IPS-NIHi11 (cell line): ENCODE measurements at regions not wholly inside any gene's neighbourhood (a gene's known extent, or its start where the extent isn't known, plus 50 kb on each side); places are given as distances from the start of the nearest gene placed in this dataset.

Source experiments
- DNase-seq: peaks from one replicate; pipeline ENCODE4 v3.0.0; 2012; ENCODE audit warnings: mixed read lengths, low spot score

DNA sequence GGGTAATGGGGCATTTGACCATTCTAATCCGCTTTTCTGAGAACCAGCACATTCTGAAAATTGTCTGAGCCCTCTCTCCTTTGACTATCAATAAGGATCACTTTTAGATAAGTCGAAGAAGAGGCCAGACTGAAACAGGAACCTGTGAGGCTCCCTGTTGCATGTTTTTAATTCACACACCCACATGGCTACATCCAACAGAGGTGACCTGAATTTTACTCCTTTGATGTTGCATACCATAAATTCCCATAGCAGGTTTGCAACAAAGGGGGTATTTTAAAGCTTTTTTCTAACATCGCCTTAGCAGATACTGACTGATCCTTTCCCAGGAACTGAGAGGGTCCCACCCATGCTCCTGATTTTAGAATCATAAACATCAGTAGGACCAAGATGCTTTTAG, 450.8 kb downstream of the USP25 start:
- DNase-seq, result no peak

DNA sequence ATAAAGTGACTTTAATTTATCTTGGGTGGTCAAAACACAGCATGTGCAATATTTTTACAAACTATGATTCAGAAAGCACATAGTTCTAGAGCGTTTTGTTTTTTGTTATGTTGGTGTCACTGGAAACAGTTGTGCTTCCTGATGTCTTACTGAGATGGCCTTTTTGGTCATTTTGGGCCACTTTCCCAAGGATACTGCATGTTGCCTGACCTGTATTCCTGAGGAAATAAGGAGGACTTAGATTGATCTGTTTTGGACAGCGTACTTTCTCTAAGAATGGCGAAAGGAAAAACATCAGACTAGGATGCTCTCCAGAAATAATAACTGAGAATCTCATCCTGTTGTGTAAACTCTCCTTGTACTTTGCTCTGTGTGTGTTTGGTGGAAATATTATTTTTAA, 451.2 kb downstream of the USP25 start:
- DNase-seq, result no peak

DNA sequence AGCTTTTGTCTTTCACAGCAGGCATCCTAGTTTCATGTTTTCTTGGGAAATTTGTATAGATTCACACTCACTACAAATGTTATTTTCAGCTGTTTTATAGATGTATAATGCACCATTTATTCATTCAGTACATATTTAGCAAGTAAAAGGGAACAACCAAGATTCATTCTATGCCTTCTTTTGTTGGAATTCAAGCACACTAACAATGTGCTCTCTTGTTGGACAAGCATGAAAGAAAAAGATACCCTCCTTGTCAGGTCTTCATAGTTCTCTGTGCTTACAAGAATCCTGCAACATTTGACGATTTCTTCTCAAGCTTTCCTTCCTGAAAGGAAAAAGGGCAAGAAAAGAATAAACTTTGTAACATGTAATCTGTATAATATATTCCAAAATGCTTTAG, 456.0 kb downstream of the USP25 start:
- no peak for DNase-seq

DNA sequence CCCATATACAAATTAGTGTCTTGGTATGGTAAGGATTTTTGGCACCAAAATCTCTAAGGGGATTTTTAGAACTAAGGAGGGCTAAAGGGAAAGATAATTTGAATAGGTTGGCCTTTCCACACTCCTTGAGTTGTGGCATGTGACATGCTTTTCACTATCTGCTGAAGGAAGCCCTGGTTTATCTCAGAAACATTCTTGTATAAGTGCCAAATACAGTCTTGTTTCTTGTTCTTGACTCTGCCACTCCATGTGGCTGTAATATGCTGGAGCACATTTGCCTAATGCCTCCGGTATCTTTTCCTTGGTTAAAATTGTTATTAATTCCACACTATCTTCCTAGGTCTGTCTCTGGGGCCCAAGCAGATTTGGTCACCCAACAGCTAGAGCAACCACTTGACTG, 457.0 kb downstream of the USP25 start:
- no peak for DNase-seq

DNA sequence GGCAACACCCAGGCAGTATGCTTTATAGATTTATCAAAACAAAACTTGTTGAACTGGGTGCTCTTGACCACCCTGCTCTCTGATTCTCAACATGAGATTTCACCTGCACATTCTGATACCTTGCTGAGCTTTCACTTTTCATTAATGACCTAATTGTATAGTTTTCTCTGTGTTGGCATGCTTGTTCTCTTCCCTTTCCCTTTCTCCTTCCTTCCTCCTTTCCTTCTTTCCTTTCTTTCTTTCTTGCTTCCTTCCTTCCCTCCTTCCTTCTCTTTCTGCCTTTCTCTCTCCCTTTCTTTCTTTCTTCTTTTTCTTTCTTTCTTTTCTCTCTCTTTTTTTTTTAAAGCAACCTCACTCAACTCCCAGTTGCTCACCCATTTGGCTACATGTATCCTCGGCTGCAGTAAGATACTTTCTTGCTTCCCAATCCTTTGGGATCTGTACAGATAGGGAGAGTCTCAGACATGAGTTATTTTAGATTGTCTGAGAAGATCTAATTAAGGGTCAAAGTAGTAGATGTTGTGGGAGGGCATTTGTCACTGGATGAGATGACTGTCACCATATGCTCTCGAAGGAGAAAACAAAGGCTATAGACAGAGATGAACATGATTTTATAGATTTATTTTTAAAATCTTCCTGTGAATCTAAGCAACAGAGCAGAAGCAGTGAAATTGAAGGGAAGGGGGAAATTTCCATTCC, 458.0 kb downstream of the USP25 start:
- DNase-seq, result no peak

DNA sequence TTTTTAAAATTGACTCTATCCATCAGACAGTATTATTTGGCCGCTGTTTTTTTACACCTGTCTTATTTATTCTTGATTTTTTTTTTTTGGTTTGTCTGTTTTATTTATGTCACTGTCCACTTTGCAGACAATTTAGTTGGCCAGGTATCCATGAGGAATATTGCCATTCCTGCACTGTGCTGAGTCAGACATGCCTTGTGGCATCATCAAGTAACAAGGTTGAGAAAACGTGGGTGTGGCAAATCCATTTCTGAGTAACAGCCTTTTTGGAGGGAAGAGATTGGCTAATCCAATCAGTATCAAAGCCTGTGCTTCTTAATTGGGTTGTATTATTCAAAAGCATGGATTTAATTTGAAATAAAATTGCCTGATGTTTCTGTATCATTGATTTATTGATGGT, 463.1 kb downstream of the USP25 start:
- DNase-seq, result no peak

DNA sequence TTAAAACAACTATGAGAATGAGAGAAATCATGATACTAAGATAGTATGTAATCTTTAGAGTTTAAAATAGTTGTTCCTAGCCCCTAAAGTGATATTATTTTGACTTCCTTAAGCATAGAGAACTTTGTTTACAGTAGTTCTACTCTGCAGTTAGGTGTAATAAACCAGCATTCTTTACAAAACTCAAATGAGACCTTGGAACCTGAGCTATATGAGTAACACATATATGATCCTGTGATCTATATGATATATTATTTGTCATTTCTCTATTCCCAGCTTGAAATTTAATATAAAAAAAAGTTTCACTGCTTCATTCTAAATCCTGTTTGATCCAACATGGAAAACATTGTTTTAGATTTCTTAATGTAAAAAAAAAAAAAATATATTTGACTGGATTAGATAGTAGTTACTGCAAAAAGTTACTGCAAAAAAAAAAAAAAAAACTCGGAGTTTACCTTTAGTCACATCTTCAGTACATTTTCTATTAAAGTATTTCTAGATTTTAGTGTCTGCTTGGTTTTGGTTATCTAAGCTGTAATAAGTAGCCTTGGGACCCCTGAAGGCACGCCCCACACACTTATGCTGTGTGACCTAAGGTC, 463.8 kb downstream of the USP25 start:
- no peak for DNase-seq

DNA sequence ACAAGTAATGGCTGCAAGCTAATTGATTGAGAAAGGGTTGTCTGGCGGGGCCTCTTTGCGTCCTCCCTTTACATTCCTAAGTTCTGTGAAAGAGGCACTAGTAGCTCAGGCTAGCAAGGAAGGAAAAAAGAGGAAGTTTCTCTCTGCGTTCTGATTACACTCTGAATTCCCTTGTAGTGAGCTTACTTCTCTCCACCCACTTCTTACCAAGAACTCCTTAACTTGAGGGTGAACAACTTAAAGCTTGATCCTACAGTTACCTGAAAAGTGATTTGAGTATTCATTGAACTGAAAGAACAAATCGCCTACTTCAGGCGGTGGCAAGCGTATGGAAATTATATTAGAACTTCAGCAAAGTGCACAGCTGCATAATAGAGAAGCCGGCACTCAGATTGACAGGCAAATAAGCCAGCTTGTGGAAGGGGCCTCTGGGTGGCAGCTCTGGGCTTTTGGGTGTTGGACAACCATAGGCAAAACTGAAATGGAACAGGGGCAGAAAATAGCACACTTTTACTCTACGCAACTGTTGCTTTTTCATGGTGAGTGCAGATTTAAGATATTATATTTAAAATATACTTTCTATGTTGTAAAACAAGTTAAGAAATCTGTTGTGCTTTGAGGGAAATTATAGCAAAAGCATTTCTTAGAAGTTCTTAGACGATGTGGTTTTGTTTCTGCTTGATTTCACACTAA, 464.5 kb downstream of the USP25 start:
- DNase-seq, result peak; percentile 57

DNA sequence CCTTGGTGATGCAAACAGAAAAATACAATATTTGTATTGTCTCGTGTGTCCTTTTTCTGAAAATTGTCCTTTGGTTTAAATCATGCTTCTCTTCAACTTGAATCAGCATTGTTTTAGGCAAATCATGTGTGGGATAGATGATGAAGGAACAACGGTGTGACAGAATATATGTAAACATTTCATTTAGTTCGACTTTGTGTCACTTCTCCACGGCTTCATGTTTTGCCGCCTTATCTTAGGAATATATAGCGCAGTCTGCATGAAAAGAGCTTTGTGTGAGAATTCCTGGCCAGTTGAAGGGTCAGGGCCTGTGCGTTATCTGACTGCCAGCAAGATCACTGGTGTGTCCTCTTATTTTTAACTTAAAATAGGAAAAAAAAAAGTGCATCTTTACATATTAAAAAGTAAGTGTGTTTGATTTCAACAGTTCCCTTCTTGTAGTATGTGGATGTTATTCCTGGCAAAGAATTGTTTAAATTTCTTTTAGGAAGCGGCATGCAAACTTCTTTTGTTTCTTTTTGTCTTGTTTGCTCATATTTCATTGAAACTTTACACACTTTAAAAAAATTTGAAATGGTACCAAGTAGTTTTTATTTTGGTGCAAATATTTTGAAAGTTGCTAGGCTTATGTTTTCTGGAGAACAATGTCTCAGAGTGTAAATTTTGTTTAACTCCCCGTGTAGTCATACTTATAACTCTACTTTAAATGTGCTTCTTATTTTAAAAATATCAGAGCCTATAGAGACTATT, 465.2 kb downstream of the USP25 start:
- no peak for DNase-seq

DNA sequence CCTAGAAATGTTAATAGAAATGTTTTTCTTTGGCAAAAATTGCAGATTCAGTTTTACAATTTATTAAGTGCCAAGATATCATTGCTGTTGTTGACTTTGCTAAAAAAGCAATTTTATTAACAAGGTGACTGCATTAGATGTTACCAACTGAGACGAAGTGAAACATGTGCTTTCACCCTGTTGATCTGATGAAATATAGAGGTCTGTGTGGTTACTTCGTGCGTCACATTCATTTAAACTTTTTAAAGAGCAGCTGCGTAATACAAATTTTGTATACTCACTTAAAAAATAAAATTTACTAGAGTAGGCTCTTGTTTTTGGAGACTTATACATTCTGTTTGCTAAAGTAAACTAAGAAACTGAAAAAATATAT, 465.7 kb downstream of the USP25 start:
- no peak for DNase-seq

DNA sequence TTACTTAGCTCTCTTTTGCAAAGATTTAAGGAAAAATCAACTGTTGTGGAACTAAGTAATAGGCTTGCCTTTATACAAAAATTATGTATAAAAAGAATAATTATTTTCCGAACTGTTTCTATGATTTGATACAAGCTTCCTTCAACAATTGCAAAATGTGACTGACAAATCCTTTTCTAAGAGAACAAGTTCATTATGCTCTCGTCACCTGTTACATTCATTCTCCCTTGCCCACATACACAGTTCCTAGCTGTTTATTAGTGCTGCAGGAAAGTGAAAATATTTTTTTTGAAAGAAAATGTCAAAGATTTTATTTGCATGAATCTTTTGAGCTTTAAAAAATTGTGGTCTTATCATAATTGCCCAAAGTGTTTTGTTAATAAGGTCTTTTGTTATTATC, 466.2 kb downstream of the USP25 start:
- DNase-seq, result no peak

DNA sequence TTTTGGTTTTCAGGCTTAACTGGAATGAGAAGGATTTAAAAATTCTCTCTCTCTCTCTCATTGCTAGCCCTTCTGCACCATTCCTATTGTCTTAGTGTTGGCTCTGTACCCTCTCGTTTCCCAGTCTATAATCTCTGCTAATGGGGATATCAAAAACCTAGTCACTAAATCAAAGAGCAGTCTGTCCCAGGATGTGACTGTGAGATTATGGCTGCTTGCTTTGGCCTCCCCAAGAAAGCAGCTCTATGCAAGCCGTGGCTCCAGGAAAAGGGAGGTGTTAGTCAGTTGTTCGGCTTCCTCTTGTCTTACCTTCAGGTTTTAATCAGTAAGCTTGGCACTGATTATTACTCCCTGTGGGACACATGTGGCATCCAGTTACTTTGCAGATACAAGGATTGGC, 468.8 kb downstream of the USP25 start:
- no peak for DNase-seq

DNA sequence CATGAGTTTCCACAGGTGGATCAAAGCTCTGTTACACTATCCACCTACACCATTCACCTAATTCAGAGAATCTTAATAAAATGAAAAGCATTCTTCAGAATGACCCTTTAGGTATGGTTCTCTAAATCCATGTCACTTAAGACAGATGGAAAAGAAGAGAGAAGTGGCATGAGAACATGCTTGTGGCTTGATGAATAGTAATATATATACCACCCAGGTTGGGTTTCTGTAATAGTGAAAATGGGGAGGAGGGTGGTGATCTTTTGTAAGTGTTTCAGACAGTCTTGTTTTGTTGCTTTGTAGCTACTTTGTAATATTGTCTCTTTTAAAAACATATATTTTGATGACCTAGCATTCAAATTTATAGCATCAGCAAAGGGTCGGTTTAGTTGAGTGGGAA, 469.8 kb downstream of the USP25 start:
- DNase-seq, result no peak

DNA sequence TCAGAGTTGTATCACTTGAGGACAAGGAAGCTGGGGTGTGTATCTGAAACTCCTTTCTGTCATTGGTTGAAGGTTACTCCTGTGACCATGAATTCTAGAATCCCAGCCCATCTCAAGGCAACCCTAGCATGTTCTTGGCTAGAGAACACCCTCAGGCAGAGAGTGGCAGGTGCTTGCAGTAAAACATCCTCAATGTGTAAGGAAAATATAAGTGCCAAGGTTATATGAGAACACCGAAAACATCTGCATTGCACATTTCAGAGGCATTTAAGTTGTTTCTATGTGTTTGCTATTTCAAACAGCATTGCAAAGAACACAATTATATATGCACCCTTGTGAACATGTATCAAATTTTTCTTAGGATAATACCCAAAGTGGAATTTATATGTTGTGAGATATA, 471.9 kb downstream of the USP25 start:
- DNase-seq, result no peak

DNA sequence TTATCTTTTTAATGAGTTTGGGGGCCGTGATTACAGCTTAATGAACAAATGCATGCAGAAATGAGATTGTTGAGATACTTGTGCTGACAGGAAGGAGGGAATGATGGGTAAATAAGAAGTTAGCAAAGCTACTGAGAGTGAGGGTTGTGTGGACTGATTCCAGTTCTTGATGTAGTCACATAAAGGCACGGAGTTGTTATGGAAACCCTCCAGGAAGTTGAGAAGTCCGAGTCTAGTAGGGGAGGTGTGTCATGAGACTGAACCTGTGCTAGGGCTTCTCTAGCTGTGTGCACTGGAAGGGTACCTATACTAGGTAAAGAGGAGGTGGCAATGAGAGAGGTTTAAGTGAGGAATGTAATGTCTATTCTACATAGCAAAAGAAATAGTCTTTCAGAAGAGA, 475.7 kb downstream of the USP25 start:
- no peak for DNase-seq

DNA sequence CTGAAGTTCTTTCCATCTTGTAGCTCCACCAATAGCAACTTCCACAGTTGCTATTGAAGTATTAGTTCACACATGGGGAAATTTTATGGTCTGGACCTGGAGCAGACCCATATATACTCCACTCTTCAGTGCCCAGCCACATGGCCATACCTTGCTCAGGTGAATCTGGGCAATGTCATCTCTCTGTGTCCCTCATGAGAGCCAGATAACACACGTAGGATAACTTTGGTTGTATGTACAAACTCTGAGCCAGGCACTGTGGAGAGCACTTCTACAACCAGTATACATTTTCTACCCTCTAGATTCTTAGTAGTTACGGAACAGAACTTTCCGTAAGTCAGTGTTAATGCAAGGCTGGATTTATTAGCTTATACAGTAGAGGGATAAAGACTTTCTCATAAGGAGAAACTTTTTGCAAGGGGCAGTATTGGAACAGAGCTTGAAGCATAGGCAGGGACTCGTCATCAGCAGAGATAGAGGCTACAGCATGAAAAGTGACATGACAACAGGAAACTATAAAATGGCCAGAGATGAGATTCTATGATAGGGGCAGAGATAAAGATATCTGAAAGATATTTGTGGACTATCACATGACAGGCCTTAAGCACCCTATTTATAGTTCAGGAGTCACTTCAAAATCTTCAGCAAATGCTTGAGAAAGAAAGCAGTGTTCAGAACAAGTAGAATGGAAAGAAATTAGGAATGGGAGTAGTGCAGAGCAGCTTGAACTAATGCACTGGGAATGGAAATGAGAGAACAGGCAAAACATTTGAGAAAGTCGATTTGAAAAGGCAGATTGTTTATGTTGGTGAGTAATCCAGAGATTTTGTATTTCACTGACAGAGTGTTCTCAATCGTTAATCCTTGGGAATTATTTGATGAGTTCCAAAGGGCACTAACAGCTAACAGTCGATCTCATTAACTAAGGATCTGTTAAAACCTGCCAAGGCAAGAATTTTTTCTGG, 481.8 kb downstream of the USP25 start:
- DNase-seq, result no peak

DNA sequence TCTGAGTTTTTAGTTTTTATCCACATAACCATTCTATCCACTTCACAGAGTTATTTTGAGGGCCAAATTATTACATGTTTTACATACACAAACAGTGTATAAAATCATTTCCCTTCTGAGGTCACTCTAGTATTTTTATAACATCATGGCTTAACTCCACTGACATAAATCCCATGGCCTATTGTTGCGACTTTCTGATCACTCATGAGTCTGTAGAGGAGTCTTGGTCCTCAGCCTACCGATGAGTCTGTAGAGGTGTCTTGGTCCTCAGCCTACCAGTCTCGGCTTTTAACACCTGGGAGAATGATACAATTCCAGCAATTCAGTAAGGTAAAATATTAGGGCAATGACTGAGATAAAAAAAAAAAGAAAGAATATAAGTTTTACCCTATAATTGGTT, 483.7 kb downstream of the USP25 start:
- no peak for DNase-seq

DNA sequence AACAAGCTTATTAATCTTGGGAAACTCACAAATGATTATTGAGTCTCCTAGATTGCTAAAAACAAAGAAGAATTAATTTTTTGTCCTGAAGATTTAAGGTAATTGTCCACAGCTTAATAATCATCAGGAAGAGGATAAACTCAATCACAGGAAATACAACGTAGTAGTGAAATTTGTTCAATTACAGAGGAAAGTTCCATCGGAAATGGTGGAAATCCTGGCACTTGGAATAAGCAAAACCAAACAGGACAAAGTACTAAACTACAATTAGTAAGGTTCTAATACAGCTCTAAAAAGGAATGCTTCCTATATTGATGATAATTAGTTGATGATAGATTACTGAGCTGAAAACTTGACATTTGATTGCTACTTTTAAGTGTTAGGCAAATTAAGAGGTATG, 485.4 kb downstream of the USP25 start:
- no peak for DNase-seq

DNA sequence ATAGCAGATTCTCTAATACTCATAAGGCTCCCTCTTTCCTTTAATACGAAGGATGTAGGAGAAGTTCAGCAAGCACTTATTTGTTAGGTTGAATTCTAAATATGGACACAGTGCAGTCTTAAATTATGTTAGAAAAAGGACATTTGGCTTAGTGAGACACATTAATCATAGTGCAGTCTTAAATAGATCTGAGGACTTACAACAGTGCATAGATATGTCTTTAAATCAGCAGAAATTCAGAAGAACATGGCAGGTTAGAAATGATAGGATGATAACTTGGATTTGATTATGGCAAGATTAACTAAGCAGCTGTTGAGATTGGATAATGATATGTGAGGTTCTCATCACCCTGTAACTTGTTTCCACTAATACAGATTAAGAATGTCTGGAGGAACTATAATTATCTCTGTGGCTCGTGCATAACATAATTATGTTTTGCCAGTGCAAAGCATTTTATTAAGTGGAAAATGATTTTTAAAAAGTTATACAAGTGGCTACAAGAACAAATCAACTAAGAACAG, 485.9 kb downstream of the USP25 start:
- no peak for DNase-seq

DNA sequence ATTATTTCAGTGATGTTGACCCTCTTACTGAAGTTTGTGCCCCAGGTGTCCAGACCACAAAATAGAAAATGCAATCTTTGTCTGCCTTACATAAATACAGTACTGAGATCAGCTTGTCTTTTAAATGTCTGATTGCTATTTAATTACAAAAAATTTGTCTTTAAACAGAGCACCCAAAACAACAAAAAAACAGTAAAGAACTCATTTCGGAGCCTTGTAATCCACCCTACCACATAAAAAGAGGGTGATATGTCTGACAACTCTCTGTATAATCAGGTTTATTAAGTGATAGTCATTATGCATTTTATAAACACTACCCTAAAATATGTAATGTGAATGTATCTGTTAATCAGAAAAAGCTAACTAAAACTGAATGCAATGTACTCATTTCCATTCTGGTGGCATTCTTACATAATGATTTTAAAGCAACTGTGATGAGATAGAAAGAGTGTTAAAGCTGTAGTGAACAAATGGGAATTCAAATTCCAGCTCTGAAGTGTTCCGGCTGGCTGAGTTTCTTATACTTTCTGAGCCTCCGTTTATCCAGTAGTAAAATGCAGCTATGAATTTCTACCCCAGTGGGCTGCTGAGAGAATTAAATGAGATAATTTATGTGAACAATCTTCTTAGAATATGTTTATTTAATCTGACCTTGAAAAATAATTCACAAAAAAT, 486.6 kb downstream of the USP25 start:
- DNase-seq, result no peak
